GM19023 (cell line): ENCODE measurements at regions not wholly inside any gene's neighbourhood (a gene's known extent, or its start where the extent isn't known, plus 50 kb on each side); places are given as distances from the start of the nearest gene placed in this dataset.
"Not testable (repeated sequence)": the region's sequence is repeated elsewhere in the genome, so short reads cannot be mapped to it uniquely, and the experiment has no call there.

Experiments used
- ATAC-seq: cut with Tn5 transposase; IDR thresholded peaks from one replicate; pipeline ENCODE4 v1.9.1; 2021; ENCODE audit warnings: mild to moderate bottlenecking, moderate library complexity; ENCODE audit not compliant: unreplicated experiment

- no peak for ATAC-seq
Measured at GRCh38 chrX:79511799-79512198, 144.7 kb upstream of the ITM2A start.

DNA sequence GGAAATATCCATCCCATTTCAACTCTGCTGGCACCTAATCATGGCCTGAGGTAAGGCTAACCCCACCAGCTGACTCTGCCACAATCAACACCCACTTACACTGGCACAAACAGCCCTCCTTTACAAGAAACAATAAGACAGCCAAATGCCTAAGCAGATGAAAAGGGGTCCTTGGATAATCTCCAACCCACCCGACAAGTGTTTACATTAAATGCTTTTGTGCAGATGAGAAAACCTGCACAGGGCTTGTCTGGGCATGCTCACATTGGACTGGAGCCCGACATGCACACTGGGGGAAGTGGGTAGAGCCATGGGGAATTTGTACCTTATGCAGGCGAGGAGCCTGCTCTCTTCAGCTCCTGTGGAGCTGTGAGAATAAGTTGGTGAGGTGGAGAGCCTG, 138.9 kb upstream of the ITM2A start:
- no peak for ATAC-seq

DNA sequence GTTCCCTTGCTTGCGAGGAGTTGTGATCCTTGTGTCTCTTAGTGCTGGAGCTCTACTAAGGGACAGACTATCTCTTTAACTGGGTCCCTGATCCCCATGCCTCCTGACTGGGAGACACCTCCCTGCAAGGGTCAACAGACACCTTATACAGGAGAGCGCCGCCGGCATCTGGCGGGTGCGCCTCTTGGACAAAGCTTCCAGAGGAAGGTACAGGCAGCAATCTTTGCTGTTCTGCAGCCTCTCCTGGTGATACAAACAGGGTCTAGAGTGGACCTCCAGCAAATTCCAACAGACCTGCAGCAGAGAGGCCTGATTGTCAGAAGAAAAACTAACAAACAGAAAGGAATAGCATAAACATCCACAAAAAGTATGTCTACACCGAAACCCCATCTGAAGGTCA, 115.6 kb upstream of the ITM2A start:
- no peak for ATAC-seq

GRCh38 chrX:79477691-79478090, 110.6 kb upstream of the ITM2A start:
- no peak for ATAC-seq

DNA sequence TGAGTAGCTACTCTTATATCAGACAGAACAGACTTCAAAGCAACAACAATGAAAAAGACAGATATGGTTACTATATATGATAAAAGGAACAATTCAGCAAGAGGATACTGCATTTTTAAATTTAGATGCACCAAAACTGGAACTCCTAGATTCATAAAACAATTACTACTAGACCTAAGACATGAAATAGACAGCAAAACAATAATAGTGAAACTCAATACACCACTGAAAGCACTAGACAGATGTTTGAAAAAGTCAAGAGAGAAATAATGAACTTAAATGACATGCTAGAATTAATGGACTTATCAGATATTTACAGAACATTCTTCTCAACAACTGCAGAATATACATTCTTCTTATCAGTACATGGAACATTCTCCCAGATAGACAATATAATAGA, 99.5 kb upstream of the ITM2A start:
- ATAC-seq, result no peak

DNA sequence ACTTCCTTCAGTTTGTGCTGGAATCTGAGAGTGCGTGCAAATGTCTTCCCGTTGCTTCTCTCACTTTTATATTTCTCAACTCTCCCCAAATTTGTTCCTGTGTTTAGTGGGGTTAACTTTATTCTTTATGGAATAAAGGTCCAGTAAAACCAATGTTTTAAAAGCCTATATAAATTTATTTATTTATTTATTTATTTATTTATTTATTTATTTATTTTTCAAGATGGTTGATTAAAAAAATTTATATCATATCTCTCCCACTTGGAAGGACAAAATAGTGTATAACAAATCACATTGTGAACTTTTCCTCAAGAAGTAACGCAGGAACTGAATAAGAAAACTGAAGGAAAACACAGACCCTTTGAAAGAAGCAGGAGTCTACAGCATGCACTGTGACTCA, 95.3 kb upstream of the ITM2A start:
- no peak for ATAC-seq

DNA sequence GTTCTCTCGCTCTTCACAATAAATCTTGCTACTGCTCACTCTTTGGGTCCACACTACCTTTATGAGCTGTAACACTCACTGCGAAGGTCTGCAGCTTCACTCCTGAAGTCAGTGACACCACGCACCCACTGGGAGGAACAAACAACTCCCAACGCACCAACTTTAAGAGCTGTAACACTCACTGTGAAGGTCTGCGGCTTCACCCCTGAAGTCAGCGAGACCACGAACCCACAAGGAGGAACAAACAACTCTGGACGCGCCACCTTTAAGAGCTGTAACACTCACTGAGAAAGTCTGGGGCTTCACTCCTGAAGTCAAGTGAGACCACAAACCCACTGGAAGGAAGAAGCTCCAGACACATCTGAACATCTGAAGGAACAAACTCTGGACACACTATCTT, 89.5 kb upstream of the ITM2A start:
- ATAC-seq, result not testable (repeated sequence)

DNA sequence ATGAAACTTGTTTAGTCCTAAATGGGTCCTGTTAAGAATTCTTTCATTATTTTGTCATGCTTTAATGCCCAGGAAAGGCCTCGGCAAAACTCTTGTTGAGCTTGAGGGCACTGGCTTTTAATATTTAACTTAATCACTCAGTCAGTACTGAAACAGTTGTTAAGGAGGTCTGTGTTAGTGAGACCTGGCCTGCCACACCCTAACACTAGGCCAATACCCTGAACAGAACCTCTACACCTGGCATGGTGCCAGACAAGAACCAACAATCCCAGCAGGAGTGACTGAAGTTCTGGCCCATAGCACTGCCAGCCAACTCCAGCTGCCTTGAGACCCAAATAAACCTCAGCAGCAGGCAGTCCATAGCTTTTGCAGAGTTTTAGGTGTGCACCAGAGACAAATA, 85.7 kb upstream of the ITM2A start:
- no peak for ATAC-seq

GRCh38 chrX:79444694-79445210, 77.6 kb upstream of the ITM2A start:
- ATAC-seq, result no peak

- ATAC-seq, result no peak
Measured at GRCh38 chrX:79443121-79443520, 76.0 kb upstream of the ITM2A start.

DNA sequence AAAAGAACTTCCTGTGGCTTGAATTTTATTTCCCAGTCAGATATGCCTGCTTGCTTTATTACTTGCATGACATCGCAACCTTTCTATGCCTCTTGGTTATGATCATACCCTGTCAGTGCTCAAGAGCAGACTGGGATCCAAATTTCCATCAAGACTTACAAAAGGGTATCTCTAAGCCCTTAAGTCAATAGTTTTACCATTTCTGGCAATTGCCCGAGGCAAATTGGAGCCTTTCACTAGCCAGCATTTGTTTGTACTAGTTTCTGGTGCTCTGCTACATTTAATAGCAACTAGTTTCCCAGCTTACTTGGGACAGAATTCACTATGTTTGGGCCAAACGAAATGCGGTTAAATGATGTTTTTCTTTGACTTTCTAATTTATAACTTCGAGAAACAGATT, 73.2 kb upstream of the ITM2A start:
- no peak for ATAC-seq
